ENCODE measurements at regions not wholly inside any gene's neighbourhood (a gene's known extent, or its start where the extent isn't known, plus 50 kb on each side); places are given as distances from the start of the nearest gene placed in this dataset.

DNA sequence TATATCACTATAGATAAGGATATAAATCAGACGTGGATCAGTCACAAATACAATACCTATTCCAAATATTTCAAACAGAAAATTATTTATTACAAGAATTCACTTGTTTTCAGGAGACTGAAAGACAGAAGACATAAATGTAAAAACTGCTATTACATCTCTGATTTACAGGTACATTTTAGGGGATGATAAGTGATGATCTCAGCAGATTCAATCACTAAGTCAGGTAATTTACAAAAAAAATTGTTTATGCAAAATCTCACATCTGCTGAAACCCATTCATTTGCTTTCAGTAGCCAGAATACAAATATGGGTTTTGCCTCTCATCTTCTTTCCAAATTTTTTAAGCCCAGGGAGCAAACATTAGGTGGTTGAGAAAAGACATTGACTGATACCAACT is 1648.4 kb upstream of the RAG2 start:
- TF ChIP-seq, protein P1, sequence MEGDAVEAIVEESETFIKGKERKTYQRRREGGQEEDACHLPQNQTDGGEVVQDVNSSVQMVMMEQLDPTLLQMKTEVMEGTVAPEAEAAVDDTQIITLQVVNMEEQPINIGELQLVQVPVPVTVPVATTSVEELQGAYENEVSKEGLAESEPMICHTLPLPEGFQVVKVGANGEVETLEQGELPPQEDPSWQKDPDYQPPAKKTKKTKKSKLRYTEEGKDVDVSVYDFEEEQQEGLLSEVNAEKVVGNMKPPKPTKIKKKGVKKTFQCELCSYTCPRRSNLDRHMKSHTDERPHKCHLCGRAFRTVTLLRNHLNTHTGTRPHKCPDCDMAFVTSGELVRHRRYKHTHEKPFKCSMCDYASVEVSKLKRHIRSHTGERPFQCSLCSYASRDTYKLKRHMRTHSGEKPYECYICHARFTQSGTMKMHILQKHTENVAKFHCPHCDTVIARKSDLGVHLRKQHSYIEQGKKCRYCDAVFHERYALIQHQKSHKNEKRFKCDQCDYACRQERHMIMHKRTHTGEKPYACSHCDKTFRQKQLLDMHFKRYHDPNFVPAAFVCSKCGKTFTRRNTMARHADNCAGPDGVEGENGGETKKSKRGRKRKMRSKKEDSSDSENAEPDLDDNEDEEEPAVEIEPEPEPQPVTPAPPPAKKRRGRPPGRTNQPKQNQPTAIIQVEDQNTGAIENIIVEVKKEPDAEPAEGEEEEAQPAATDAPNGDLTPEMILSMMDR (IDR thresholded peaks at IDR 0.05): no peak
- TF ChIP-seq POLR2A (IDR thresholded peaks at IDR 0.05): no peak
